B cell (primary cell): ENCODE measurements at regions not wholly inside any gene's neighbourhood (a gene's known extent, or its start where the extent isn't known, plus 50 kb on each side); places are given as distances from the start of the nearest gene placed in this dataset.

Experiments
- ATAC-seq: fragments of 200-7000 bp; cut with Tn5 transposase; one replicate; pipeline ENCODE4 v1.10.0; 2021; ENCODE audit warnings: low read depth, mild to moderate bottlenecking, moderate number of reproducible peaks, moderate library complexity
- CTCF ChIA-PET: fragments of 350-600 bp; sonication (Branson Sonifier 250); formaldehyde crosslinking; loops from one replicate; lab custom pipeline; 2021; ENCODE audit warnings: antibody characterized with exemption, inconsistent platforms; lab: Charles Lee
- POLR2A ChIA-PET: fragments of 350-600 bp; sonication (Branson Sonifier 250); formaldehyde crosslinking; loops from one replicate; lab custom pipeline; 2021; ENCODE audit warnings: antibody characterized with exemption; lab: Charles Lee
- DNase-seq: peaks from one replicate; pipeline ENCODE4 v3.0.0; 2013
- H2AFZ ChIP-seq: 2 replicates; pipeline ENCODE4 v1.6.1; 2012; ENCODE audit warnings: mild to moderate bottlenecking, low read depth, low read length; ENCODE audit not compliant: insufficient read depth, poor library complexity, severe bottlenecking
- H3K27ac ChIP-seq, 2 donors: 1 replicate in 1 of 2; 2 replicates in 1 of 2; pipeline ENCODE4 v1.5.1; 2012 to 2013; ENCODE audit warnings: low read length in 2 of 2, mild to moderate bottlenecking in 2 of 2, moderate library complexity in 1 of 2
- H3K27me3 ChIP-seq, 4 experiments: fragments of 200-600 bp in 1 of 4; sonication (generic) in 1 of 4; replicated peaks in 1 of 4; 1 replicate in 2 of 4; 2 replicates in 2 of 4; pipeline versions ENCODE4 v1.6.1 to v1.7.0; 2013 to 2016; ENCODE audit warnings: low read length in 3 of 4, mild to moderate bottlenecking in 2 of 4, mixed read lengths in 1 of 4, moderate library complexity in 1 of 4; ENCODE audit not compliant: insufficient read depth in 4 of 4, control insufficient read depth in 3 of 4; ENCODE audit errors: control extremely low read depth in 1 of 4
- H3K36me3 ChIP-seq, 2 experiments: replicated peaks in 1 of 2; 1 replicate in 1 of 2; 2 replicates in 1 of 2; pipeline versions ENCODE4 v1.6.1 to v1.7.1; 2013; ENCODE audit warnings: low read length in 1 of 2; ENCODE audit not compliant: insufficient read depth in 2 of 2, control insufficient read depth in 1 of 2; ENCODE audit errors: control extremely low read depth in 1 of 2, extremely low read depth in 1 of 2
- H3K4me1 ChIP-seq, 2 donors: fragments of 200-600 bp in 1 of 2; sonication (generic) in 1 of 2; 1 replicate in 1 of 2; 2 replicates in 1 of 2; pipeline versions ENCODE4 v1.5.1 to v1.6.1; 2013 to 2017; ENCODE audit warnings: low read length in 2 of 2; ENCODE audit not compliant: control insufficient read depth in 2 of 2, insufficient read depth in 2 of 2
- H3K4me2 ChIP-seq: replicated peaks from 2 replicates; pipeline ENCODE3; 2012; ENCODE audit warnings: mild to moderate bottlenecking, low read depth, low read length; ENCODE audit not compliant: poor library complexity, severe bottlenecking
- H3K4me3 ChIP-seq, 5 experiments: fragments of 200-600 bp in 1 of 5; sonication (generic) in 1 of 5; 1 replicate in 3 of 5; 2 replicates in 2 of 5; pipeline versions ENCODE4 v1.5.1 to v1.7.0; 2011 to 2016; ENCODE audit warnings: low read length in 4 of 5, mild to moderate bottlenecking in 4 of 5, low read depth in 2 of 5, control low read depth in 1 of 5, moderate library complexity in 1 of 5; ENCODE audit not compliant: insufficient read depth in 1 of 5; ENCODE audit errors: control extremely low read depth in 1 of 5, extremely low read depth in 1 of 5
- H3K79me2 ChIP-seq: fragments of 200-600 bp; sonication (generic); one replicate; pipeline ENCODE4 v1.6.0; 2016; ENCODE audit warnings: low read length; ENCODE audit not compliant: control insufficient read depth, insufficient read depth
- H3K9ac ChIP-seq: fragments of 200-600 bp; sonication (generic); 2 replicates; pipeline ENCODE4 v1.6.1; 2017; ENCODE audit warnings: mild to moderate bottlenecking, low read length, moderate library complexity
- H3K9me3 ChIP-seq, 3 donors: one replicate each; pipeline versions ENCODE4 v1.6.1 to v1.7.1; 2013; ENCODE audit warnings: low read length in 2 of 3; ENCODE audit not compliant: control insufficient read depth in 2 of 3, insufficient read depth in 1 of 3; ENCODE audit errors: control extremely low read depth in 1 of 3
- H4K20me1 ChIP-seq: 2 replicates; pipeline ENCODE4 v1.6.0; 2012; ENCODE audit warnings: mild to moderate bottlenecking, low read length; ENCODE audit not compliant: insufficient read depth, control insufficient read depth, poor library complexity, severe bottlenecking
- H3K27ac Mint-ChIP-seq: one replicate; pipeline ENCODE4 v1.8.0; 2021; ENCODE audit warnings: mixed read lengths
- H3K27me3 Mint-ChIP-seq: one replicate; pipeline ENCODE4 v1.8.0; 2021; ENCODE audit warnings: mixed read lengths
- H3K4me1 Mint-ChIP-seq: one replicate; pipeline ENCODE4 v1.8.0; 2021; ENCODE audit warnings: mixed read lengths
- H3K4me3 Mint-ChIP-seq: one replicate; pipeline ENCODE4 v1.8.0; 2021; ENCODE audit warnings: mixed read lengths
- H3K9me3 Mint-ChIP-seq: one replicate; pipeline ENCODE4 v1.8.0; 2022; ENCODE audit warnings: mixed read lengths; ENCODE audit not compliant: insufficient read depth
- CTCF ChIP-seq: fragments of 200-600 bp; IDR thresholded peaks from one replicate; pipeline ENCODE4 v1.8.0; 2022; ENCODE audit warnings: antibody characterized with exemption, mild to moderate bottlenecking
- EZH2 ChIP-seq: IDR thresholded peaks from 2 replicates; pipeline ENCODE4 v1.6.1; 2012; ENCODE audit warnings: borderline replicate concordance, low read depth, mild to moderate bottlenecking, moderate library complexity, low read length; ENCODE audit not compliant: insufficient read depth, poor library complexity, severe bottlenecking
- WGBS: methylation state at CpG from one replicate; pipeline ENCODE4 v1.1.5; 2013; ENCODE audit warnings: missing lambda C conversion rate; ENCODE audit not compliant: insufficient coverage; 5-methylcytosine and 5-hydroxymethylcytosine counted together
- intact Hi-C: fragments of 100-400 bp; cut with micrococcal nuclease; formaldehyde crosslinking; loops from one replicate; pipeline ENCODE4 v1.10.0; 2022

GRCh38 chr11:42075180-42075579, 615.7 kb upstream of the LRRC4C start:
- peaks cover 3% of the 10 kb centered on the region for H3K9me3 Mint-ChIP-seq
- no peaks in the 10 kb centered on the region for H4K20me1 ChIP-seq
- H3K9me3 ChIP-seq = no peaks in the 10 kb centered on the region
- H2AFZ ChIP-seq = no peak overlapping the region
- WGBS = no CpG with 5 or more reads among the region's 1 CpG
- ChIA-PET CTCF (no interaction called here), POLR2A (no interaction called here)
- no peaks in the 10 kb centered on the region for H3K79me2 ChIP-seq
- no peaks in the 10 kb centered on the region for H3K27me3 Mint-ChIP-seq
- no peak overlapping the region for H3K27ac ChIP-seq
- ATAC-seq (no peak), DNase-seq (no peak)
- no peak overlapping the region for H3K4me2 ChIP-seq
- intact Hi-C loops = loop anchor here (10.0 kb wide), 1 partner anchor 60 kb away; no protein-coding TSS in a partner anchor
- no peak overlapping the region for H3K4me3 Mint-ChIP-seq
- H3K9ac ChIP-seq = no peak overlapping the region
- no peak overlapping the region for H3K27ac Mint-ChIP-seq
- no peak overlapping the region for H3K4me3 ChIP-seq
- no peaks in the 10 kb centered on the region for H3K4me1 ChIP-seq
- TF ChIP-seq CTCF = no peak
- H3K27me3 ChIP-seq = no peaks in the 10 kb centered on the region
- no peaks in the 10 kb centered on the region for H3K4me1 Mint-ChIP-seq
- no peaks in the 10 kb centered on the region for H3K36me3 ChIP-seq

- no peak overlapping the region for H3K27ac Mint-ChIP-seq
- Histone ChIP-seq H3K27ac (no peak overlapping the region), H3K4me3 (no peak overlapping the region), H3K36me3 (no peaks in the 10 kb centered on the region), H3K4me1 (no peaks in the 10 kb centered on the region), H4K20me1 (no peaks in the 10 kb centered on the region), H3K4me2 (no peak overlapping the region), H3K79me2 (no peaks in the 10 kb centered on the region), H3K9me3 (no peaks in the 10 kb centered on the region), H3K9ac (no peak overlapping the region), H2AFZ (no peak overlapping the region), H3K27me3 (no peaks in the 10 kb centered on the region)
- ChIA-PET POLR2A (no interaction called here), CTCF (no interaction called here)
- no peak overlapping the region for H3K4me3 Mint-ChIP-seq
- WGBS = 80% methylated on average over 1 of the region's 1 CpG
- no peaks in the 10 kb centered on the region for H3K27me3 Mint-ChIP-seq
- no peaks in the 10 kb centered on the region for H3K4me1 Mint-ChIP-seq
- no peak for TF ChIP-seq EZH2
- no peak for TF ChIP-seq CTCF
- intact Hi-C loops = loop anchor here (10.0 kb wide), 1 partner anchor 63 kb away; no protein-coding TSS in a partner anchor
- DNase-seq (no peak), ATAC-seq (no peak)
- peaks cover 3% of the 10 kb centered on the region for H3K9me3 Mint-ChIP-seq
Observed at GRCh38 chr11:42077794-42078193, 618.3 kb upstream of the LRRC4C start.
